AG04449 (cell line): ENCODE measurements at regions not wholly inside any gene's neighbourhood (a gene's known extent, or its start where the extent isn't known, plus 50 kb on each side); places are given as distances from the start of the nearest gene placed in this dataset.
A peak's percentile ranks its signal among the peaks of the same experiment; 100 is the strongest.

Source experiments
- CTCF ChIA-PET: fragments of 350-600 bp; formaldehyde crosslinking; extraction: SDS; loops from one replicate; lab custom pipeline; 2021; ENCODE audit warnings: antibody characterized with exemption; lab: Yijun Ruan, JAX
- POLR2A ChIA-PET: fragments of 400-600, 350-600 bp; formaldehyde crosslinking; extraction: SDS; loops from one replicate; lab custom pipeline; 2020; ENCODE audit warnings: antibody characterized with exemption, inconsistent platforms; lab: Yijun Ruan, JAX
- DNase-seq: peaks from one replicate; pipeline ENCODE4 v3.0.0-alpha.2; 2010; ENCODE audit warnings: low read depth, low spot score
- H3K4me3 ChIP-seq: 2 replicates; pipeline ENCODE4 v1.5.1; 2011; ENCODE audit warnings: low read depth, mild to moderate bottlenecking, control low read depth, low read length
- TF ChIP-seq, protein P1 (sequence below): IDR thresholded peaks from one replicate; pipeline ENCODE4 v1.5.1; 2011; ENCODE audit warnings: mild to moderate bottlenecking, moderate library complexity, low read length, control low read depth, inconsistent platforms; ENCODE audit not compliant: insufficient read depth; ENCODE audit errors: missing control alignments

DNA sequence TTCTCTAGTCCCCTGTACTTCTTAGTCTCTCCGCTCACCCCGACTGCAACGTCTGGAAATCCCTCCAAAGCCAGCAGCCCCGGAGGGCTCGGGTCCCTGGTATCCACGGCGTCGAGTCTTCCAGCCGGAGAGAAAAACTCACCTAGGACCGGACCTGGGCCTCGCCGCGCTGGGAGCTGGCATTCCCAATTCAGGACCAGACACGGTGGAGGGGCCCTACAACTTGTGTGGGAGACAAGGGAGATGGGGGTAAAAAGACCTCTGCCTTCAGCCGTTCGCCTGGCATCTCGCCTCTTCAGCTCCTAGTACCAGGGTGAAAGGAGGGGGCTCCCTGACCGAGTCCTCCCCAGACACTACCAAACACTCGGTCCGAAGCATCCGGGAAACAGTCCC is 64.3 kb downstream of the GPX5 start:
- no peak for DNase-seq
- POLR2A ChIA-PET: no interaction called here
- TF ChIP-seq, protein P1, sequence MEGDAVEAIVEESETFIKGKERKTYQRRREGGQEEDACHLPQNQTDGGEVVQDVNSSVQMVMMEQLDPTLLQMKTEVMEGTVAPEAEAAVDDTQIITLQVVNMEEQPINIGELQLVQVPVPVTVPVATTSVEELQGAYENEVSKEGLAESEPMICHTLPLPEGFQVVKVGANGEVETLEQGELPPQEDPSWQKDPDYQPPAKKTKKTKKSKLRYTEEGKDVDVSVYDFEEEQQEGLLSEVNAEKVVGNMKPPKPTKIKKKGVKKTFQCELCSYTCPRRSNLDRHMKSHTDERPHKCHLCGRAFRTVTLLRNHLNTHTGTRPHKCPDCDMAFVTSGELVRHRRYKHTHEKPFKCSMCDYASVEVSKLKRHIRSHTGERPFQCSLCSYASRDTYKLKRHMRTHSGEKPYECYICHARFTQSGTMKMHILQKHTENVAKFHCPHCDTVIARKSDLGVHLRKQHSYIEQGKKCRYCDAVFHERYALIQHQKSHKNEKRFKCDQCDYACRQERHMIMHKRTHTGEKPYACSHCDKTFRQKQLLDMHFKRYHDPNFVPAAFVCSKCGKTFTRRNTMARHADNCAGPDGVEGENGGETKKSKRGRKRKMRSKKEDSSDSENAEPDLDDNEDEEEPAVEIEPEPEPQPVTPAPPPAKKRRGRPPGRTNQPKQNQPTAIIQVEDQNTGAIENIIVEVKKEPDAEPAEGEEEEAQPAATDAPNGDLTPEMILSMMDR: no peak
- peak overlapping the region; percentile 47 for H3K4me3 ChIP-seq
- CTCF ChIA-PET: no interaction called here

DNA sequence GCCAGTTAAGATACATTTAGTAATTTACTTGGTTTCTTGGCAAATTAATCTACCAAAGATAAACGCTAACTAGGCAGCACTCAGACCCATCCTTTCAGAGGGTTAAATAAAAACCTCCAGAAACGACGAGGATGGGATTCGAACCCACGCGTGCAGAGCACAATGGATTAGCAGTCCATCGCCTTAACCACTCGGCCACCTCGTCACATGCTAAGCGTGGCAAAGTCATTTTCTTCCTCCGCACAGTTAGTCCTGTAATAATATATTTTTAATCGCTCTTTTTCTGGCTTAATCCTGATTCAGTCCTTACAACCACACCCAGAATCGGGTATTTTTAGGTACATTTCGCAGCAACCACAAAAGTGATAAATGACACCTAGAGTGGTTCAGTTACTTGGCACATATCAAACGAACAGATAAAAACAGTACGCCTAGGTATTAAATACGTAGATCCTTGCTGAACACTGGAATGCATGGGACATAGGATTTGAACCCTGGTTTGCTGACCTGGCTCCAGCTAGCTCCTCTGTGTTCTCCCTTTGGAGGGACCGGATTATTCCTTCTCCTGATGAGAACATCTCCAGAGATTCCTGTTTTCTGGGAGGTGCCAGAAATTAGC is 71.6 kb downstream of the GPX5 start:
- ChIA-PET POLR2A (no interaction called here), CTCF (no interaction called here)
- peak overlapping the region; percentile 33 for H3K4me3 ChIP-seq
- TF ChIP-seq, protein P1: no peak
- DNase-seq: no peak

DNA sequence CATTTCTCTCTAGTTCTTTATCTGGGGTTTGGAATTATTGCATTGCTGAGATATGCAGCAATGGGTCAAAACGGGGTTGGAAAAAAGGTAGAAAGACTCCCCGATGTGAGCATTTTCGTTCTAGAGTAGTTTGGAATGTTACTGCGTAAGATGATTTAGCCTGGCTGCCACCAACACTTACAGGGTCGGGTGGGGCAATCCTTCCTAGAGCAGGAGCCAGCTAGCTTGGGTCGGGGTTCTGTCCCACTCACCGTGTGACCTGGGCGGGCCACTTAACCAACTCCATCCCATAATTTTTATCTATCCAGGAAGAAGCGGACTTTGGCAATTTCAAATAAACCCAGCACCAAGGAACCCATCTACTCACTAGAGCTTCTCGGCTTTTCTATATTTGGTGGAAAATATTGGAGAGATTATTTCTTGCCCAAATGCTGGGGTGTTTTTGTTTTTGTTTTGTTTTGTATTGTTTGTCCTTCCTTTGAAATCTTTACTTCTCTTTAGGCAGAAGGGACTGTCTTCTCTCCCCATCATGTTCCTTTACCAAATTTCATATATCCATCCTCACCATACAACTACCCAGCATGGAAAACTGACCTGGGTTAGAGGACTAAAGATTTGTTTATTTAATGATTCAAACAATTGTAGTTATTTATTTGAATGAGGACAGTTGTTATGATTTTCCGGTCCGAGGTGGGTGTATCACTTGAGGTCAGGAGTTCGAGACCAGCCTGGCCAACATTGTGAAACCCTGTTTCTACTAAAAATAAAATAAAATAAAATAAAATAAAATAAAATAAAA is 72.4 kb downstream of the GPX5 start:
- TF ChIP-seq, protein P1: no peak
- DNase-seq: no peak
- H3K4me3 ChIP-seq: peak overlapping the region; percentile 33
- ChIA-PET POLR2A (no interaction called here), CTCF (no interaction called here)

DNA sequence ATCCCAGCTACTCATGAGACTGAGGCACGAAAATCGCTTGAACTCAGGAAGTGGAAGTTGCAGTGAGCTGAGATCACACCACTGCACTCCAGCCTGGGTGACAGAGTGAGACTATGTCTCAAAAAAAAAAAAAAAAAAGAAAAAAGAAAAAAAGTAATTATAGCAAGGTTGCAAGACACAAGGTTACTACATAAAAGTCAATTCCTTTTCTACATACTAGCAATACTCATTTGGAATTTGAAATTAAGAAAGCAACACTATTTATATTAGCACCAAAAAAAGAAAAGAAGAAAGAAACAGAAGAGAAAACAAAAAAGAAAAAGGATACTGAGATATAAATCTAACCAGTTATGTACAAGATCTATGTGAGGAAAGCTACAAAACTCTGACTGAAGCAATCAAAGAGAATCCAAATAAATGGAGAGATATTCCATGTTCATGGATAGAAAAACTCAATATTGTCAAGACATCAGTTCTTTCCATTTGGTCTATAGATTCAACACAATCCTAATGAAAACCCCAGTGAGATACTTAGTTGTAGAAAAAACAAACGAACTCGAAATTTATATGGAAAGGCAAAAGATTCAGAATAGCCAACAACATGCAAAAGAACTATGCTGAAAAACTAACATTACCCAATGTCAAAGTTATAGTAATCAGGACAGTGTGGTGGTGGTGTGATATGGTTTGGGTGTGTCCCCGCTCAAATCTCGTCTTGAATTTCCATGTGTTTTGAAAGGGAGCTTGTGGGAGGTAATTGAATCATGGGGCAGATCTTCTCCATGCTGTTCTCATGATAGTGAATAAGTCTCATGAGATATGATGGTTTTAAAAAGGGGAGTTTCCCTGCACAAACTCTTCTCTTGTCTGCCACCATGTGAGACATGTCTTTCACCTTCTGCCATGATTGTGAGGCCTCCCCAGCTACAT is 73.3 kb downstream of the GPX5 start:
- H3K4me3 ChIP-seq: no peak overlapping the region
- TF ChIP-seq, protein P1: no peak
- POLR2A ChIA-PET: no interaction called here
- CTCF ChIA-PET: no interaction called here
- DNase-seq: no peak

DNA sequence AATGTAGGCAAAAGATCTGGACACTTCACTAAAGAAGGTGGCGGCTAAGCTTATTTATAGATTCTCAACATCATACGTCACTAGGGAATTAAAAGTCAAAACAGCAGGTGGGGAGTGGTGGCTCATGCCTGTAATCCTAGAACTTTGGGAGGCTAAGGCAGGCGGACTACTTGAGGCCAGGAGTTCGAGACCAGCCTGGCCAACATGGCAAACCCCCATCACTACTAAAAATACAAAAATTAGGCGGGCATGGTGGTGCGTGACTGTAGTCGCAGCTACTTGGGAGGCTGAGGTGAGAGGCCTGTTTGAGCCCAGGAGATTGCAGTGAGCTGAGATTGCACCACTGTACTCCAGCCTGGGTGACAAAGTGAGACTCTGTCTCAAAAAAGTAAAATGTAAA is 74.6 kb downstream of the GPX5 start:
- ChIA-PET POLR2A (no interaction called here), CTCF (no interaction called here)
- H3K4me3 ChIP-seq: no peak overlapping the region
- no peak for DNase-seq
- TF ChIP-seq, protein P1: no peak

DNA sequence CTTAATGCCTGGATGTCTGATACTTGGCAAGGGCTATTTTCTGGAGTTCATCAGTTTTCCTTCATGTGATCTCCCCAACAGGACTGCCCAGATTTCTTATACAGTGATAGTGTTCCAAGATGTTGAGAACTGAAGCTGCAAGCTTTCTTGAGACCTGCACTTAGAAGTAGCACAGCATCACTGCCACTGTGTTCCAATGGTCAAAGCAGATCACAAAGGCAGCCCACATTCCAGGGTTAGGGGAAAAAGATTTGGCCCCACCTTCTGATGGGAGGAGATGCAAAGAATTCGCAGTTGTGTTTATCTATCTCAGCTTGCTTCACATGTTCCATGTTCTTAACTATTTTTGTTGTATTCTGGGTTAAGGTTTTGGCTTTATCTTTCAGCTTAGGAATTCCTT is 78.2 kb downstream of the GPX5 start:
- TF ChIP-seq, protein P1: no peak
- DNase-seq: no peak
- H3K4me3 ChIP-seq: no peak overlapping the region
- ChIA-PET CTCF (no interaction called here), POLR2A (no interaction called here)
